Muscle layer of duodenum (tissue), 2 donors: ENCODE measurements at regions not wholly inside any gene's neighbourhood (a gene's known extent, or its start where the extent isn't known, plus 50 kb on each side); places are given as distances from the start of the nearest gene placed in this dataset.

Source experiments
- H3K27ac ChIP-seq: one replicate; pipeline ENCODE4 v1.7.0; 2013; ENCODE audit warnings: mild to moderate bottlenecking, low read length
- H3K27me3 ChIP-seq: one replicate; pipeline ENCODE4 v1.7.0; 2013; ENCODE audit warnings: low read depth, mild to moderate bottlenecking, control low read depth, low read length
- H3K36me3 ChIP-seq, 2 donors: one replicate each; pipeline ENCODE4 v1.7.0; 2013; ENCODE audit warnings: low read length in 2 of 2, control low read depth in 1 of 2, mild to moderate bottlenecking in 1 of 2; ENCODE audit not compliant: insufficient read depth in 2 of 2, control insufficient read depth in 1 of 2
- H3K4me1 ChIP-seq, 2 donors: one replicate each; pipeline ENCODE4 v1.7.0; 2013; ENCODE audit warnings: low read length in 2 of 2, mild to moderate bottlenecking in 2 of 2, control low read depth in 1 of 2, moderate library complexity in 1 of 2; ENCODE audit not compliant: insufficient read depth in 2 of 2, control insufficient read depth in 1 of 2
- H3K4me3 ChIP-seq, 2 donors: one replicate each; pipeline ENCODE4 v1.7.0; 2013; ENCODE audit warnings: low read length in 2 of 2, low read depth in 1 of 2, mild to moderate bottlenecking in 1 of 2
- H3K9me3 ChIP-seq, 2 donors: one replicate each; pipeline ENCODE4 v1.7.0; 2013; ENCODE audit warnings: low read length in 2 of 2, control low read depth in 1 of 2, mild to moderate bottlenecking in 1 of 2; ENCODE audit not compliant: control insufficient read depth in 1 of 2
- donor health status: healthy.

DNA sequence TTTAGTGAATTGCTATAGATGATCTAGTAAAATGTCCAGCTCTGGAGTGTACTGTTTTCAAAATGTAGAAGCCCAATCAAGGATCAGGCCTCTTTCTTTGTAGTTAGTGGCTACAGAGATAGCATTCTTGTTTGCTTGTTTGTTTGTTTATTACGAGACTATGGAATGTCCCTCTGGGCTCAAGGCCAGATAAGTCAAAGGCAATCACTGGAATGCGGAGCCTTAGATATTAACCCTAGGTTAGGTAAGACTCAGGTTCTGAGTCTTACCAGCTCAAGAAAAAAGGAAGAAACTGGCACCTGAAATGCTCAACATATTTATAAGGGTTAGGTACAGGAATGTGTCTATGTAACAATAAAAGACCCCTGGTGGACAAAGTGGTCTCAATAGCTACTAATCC lies 261.5 kb downstream of the SLC7A11 start:
- Histone ChIP-seq H3K27me3 (no peaks in the 10 kb centered on the region), H3K4me1 (no peaks in the 10 kb centered on the region), H3K36me3 (no peaks in the 10 kb centered on the region), H3K4me3 (no peak overlapping the region), H3K27ac (no peak overlapping the region), H3K9me3 (no peaks in the 10 kb centered on the region)

DNA sequence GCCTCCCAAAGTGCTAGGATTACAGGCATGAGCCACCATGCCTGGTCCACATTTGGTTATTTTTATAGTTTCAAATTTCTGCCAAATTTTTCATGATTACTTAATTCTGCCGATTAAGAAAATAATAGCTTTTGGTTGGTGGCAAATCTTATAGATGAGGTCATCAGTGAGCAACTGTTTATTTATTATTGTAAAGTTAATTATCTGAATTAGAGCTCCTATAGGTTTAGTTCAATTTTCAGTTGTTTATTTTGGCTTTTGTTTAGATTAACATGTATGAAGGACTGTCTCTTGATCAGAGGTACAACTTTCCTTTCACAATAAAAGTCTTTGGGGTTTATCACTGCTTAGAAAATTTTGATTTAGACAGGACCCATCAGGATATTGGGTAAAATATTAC lies 262.2 kb downstream of the SLC7A11 start:
- Histone ChIP-seq H3K4me3 (no peak overlapping the region), H3K4me1 (no peaks in the 10 kb centered on the region), H3K9me3 (no peaks in the 10 kb centered on the region), H3K27me3 (no peaks in the 10 kb centered on the region), H3K36me3 (no peaks in the 10 kb centered on the region), H3K27ac (no peak overlapping the region)

DNA sequence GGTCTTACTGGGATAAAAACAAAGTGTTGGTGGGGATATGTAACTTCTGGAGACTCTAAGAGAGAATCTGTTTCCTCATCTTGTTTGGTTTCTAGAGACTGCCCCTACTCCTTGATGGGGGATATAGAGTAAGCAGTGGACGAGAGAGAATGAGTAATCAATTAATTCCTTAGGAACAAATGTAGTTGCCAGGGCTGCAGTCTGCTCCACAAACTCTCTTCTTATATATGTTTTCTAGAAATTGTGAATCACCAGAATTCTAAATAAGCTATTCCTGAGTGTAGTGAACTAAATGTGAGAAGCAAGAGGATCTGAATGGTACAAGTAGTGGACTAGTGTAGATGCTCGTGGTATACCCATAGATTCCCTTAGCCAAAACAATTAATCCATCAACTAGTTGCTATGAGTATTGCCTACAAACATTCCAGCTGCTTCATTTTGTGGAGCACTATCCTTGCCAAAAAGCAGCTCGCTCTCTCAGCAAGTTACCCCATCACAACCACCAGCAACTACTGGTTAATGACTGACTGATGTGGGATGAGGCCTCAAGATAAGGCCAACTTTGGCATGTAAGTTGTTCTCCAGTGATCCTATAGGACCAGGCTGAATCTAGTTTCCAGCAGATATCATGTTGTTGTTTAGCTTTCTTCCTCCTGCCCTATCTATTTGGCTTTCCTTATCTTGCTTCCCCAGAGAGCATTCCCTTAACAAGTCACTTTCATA lies 273.0 kb downstream of the SLC7A11 start:
- H3K4me1 ChIP-seq = no peaks in the 10 kb centered on the region
- H3K4me3 ChIP-seq = no peak overlapping the region
- no peaks in the 10 kb centered on the region for H3K9me3 ChIP-seq
- H3K36me3 ChIP-seq = no peaks in the 10 kb centered on the region
- no peaks in the 10 kb centered on the region for H3K27me3 ChIP-seq
- no peak overlapping the region for H3K27ac ChIP-seq

DNA sequence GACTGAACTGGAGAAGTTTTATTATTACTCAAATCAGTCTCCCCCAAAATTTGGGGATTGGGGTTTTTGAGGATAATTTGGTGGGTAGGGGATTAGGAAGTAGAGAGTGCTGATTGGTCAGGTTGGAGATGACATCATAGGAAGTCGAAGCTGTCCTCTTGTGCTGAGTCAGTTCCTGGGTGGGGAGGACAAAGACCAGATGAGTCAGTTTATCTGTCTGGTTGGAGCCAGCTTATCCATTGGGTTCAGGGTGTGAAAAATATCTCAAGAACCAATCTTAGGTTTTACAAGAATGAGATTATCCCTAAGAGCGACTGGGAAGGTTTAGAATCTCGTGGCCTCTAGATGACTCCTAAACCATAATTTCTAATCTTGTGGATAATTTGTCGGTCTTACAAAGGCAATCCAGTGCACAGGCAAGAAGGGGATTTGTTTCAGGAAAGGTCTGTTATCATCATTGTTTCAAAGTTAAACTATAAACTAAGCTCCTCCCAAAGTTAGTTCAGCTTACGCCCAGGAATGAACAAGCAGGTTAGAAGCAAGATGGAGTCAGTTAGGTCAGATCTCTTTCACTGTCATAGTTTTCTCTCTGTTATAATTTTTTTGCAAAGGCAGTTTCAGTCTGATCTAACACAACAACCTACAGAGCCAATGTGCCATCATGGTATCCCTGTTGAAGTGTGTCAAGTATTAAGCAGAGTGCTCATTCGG lies 274.5 kb downstream of the SLC7A11 start:
- no peaks in the 10 kb centered on the region for H3K9me3 ChIP-seq
- no peak overlapping the region for H3K4me3 ChIP-seq
- no peaks in the 10 kb centered on the region for H3K4me1 ChIP-seq
- no peaks in the 10 kb centered on the region for H3K27me3 ChIP-seq
- H3K36me3 ChIP-seq = no peaks in the 10 kb centered on the region
- H3K27ac ChIP-seq = no peak overlapping the region

DNA sequence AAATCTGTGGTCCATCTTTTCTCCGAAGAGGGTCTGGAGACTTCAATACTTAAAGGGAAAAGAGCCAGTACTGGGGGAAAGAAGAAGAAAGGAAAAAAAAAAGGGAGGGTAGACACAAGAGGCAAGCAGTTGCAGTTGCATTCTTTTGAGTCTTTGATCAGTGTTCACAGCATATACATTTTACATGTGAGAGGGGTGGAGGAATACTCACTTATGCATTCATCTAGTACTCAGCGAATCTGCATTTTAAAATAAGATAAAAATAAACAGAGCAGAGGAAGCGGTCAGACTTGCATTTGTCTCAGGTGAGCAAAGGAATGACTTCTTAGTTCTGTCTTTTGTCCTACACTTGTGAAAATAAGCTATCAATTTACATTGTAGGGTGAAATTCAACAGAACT lies 275.6 kb downstream of the SLC7A11 start:
- Histone ChIP-seq H3K27me3 (no peaks in the 10 kb centered on the region), H3K9me3 (no peaks in the 10 kb centered on the region), H3K4me3 (no peak overlapping the region), H3K27ac (no peak overlapping the region), H3K4me1 (no peaks in the 10 kb centered on the region), H3K36me3 (no peaks in the 10 kb centered on the region)

DNA sequence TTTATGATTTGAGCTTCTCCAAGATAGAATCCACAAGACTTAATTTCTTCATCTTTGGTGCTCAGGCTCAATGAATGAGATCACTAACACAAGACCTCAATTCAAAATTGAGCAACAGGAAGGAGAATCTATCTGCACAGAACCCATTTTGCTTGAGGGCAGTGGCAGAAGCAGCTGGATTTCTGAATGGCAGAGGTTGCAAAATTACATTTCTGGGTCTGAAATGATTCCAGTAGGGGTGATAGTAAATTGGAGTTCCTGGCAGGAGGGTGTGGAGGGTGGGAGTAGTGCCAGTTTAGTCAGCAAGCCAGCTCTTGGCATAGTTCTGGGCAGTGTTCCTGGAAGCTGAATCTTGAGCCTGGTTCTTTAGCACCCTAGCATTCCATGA lies 281.1 kb downstream of the SLC7A11 start:
- no peaks in the 10 kb centered on the region for H3K4me1 ChIP-seq
- H3K36me3 ChIP-seq = no peaks in the 10 kb centered on the region
- no peak overlapping the region for H3K27ac ChIP-seq
- H3K9me3 ChIP-seq = no peaks in the 10 kb centered on the region
- H3K4me3 ChIP-seq = no peak overlapping the region
- H3K27me3 ChIP-seq = no peaks in the 10 kb centered on the region

DNA sequence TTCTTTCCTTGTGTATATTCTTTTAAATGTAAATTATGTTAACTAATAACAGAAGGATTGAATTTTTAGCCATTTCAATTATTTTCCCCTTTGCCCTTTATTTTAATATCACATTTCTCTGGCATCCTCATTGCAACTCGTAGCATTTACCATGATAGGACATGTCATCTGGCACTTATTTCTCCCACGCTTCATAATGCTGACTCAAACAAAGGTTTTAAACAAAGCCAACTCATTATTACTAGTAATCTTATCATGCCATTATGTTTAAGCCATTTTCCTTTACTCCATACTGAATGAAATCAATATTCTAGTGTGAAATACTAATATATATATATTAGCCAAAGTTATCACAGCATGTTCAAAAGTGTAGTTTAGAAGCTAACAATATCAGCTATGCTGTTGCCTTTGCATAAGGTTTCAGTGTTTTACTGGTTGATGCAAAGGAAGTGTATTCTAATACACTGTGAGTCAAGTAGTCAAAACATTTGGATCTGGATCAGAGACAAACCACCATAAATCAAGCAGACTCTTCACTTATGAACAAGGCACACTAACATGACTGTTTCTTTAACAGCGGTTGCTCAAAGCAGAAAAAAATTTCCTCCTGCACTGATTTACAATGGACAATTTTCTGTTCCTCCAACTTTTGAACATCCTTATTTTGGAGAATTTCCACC lies 281.6 kb downstream of the SLC7A11 start:
- no peaks in the 10 kb centered on the region for H3K36me3 ChIP-seq
- no peak overlapping the region for H3K27ac ChIP-seq
- H3K4me1 ChIP-seq = no peaks in the 10 kb centered on the region
- H3K27me3 ChIP-seq = no peaks in the 10 kb centered on the region
- H3K4me3 ChIP-seq = no peak overlapping the region
- H3K9me3 ChIP-seq = no peaks in the 10 kb centered on the region

DNA sequence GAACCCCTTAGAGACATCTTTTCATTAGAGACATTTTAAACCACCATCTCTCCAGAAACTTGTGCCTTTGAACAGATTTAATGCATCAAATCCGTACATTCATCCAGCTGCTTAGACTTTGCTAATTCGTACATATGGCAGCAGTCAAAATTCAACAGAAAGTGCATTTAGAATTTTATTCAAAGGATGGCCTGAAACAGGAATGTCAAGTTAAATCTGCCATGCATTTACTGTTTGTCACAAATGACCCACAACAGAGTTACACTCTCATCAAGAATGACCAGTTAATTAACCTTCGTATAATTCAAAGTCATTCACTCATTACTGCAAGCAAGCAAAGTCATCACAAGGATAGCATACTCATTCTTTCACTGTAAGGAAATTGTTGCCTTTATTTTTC lies 284.3 kb downstream of the SLC7A11 start:
- Histone ChIP-seq H3K27me3 (no peaks in the 10 kb centered on the region), H3K27ac (no peak overlapping the region), H3K9me3 (no peaks in the 10 kb centered on the region), H3K4me1 (no peaks in the 10 kb centered on the region), H3K36me3 (no peaks in the 10 kb centered on the region), H3K4me3 (no peak overlapping the region)

DNA sequence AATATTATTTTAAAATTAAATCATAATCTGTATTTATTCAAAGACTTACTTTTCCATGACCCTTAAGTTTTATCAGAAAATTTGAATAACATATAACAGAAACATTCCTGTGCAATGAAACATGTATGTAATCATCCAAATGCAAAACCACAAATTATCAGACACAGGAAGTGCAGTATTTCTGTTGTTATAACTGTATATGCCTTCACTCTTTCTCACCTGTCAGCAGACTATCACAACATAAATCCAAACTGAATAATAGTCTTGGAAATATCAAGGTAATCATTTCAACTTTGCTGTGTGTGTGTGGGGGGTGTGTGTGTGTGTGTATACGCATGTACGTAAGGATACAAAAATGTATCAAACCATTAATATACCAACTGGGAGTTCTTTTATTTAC lies 285.9 kb downstream of the SLC7A11 start:
- Histone ChIP-seq H3K27ac (no peak overlapping the region), H3K27me3 (no peaks in the 10 kb centered on the region), H3K4me3 (no peak overlapping the region), H3K4me1 (no peaks in the 10 kb centered on the region), H3K9me3 (no peaks in the 10 kb centered on the region), H3K36me3 (no peaks in the 10 kb centered on the region)

DNA sequence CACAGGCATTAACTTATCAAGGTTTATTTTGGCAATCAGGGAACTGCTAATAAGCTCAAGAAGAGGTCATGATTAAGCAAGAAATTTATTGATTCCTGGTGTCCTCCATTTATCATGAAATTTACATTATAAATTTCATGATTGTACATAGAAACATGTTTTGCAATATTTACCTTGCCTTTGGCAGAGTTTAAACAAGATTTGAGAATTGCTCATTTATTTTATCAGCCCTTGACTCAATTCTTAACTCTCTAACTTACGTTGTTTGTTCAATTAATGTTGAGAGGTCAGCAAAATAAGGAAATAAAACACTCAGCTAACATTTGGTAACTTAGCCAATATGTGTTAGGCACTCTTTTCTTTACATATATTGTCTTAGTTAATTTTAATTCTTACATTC lies 286.6 kb downstream of the SLC7A11 start:
- Histone ChIP-seq H3K4me1 (no peaks in the 10 kb centered on the region), H3K36me3 (no peaks in the 10 kb centered on the region)

DNA sequence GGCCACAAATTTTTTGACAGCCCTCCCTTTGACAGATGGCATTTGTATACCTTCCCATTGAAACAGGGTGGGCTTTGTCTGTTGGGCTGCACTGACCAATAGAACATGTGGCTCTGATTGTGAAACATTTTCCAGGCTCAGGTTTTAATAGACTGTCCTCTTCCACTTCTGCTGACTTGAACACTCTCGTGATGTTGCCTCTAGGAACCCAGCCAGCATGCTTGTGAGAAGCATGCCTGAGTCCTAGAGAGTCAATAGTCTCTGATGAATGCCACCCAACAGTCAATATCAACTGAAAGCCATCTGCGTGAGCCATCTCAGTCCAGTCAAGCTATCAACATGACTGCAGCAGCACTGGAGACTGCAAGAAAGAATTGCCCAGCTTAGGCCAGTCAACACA lies 290.0 kb downstream of the SLC7A11 start:
- Histone ChIP-seq H3K27me3 (no peaks in the 10 kb centered on the region), H3K27ac (no peak overlapping the region), H3K9me3 (no peaks in the 10 kb centered on the region), H3K36me3 (no peaks in the 10 kb centered on the region), H3K4me1 (no peaks in the 10 kb centered on the region), H3K4me3 (no peak overlapping the region)

More for the DNA sequence above, 286.6 kb downstream of the SLC7A11 start:
- no peaks in the 10 kb centered on the region for H3K27me3 ChIP-seq
- H3K9me3 ChIP-seq = no peaks in the 10 kb centered on the region
- no peak overlapping the region for H3K27ac ChIP-seq
- no peak overlapping the region for H3K4me3 ChIP-seq
